COR-L47 (cell line): ENCODE measurements at regions not wholly inside any gene's neighbourhood (a gene's known extent, or its start where the extent isn't known, plus 50 kb on each side); places are given as distances from the start of the nearest gene placed in this dataset.
"Not testable (repeated sequence)": the region's sequence is repeated elsewhere in the genome, so short reads cannot be mapped to it uniquely, and the experiment has no call there.

Experiments used
- DNase-seq: peaks from one replicate; lab custom pipeline; 2025; lab: John Stamatoyannopoulos, UW

DNA sequence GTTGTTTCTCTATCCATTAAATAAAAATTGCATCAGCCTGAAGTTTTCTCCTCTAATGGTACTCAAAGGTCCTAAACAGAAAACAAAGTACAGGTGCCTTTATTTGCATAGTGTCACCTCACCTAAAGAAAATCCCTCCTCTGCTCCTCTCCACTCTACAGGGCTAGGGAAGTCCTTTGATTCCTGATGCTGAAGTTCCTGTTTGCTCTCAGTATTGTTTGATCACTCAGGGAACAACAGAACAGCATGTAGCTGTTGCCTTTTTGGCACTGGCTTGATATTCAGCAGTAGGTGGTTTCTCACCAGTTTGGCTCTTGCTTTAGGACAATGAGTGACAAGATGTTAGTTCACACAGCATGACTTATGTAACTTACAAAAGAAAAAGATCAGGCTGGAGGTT is 156.2 kb upstream of the SLC7A11 start:
- peak; percentile 94 for DNase-seq

DNA sequence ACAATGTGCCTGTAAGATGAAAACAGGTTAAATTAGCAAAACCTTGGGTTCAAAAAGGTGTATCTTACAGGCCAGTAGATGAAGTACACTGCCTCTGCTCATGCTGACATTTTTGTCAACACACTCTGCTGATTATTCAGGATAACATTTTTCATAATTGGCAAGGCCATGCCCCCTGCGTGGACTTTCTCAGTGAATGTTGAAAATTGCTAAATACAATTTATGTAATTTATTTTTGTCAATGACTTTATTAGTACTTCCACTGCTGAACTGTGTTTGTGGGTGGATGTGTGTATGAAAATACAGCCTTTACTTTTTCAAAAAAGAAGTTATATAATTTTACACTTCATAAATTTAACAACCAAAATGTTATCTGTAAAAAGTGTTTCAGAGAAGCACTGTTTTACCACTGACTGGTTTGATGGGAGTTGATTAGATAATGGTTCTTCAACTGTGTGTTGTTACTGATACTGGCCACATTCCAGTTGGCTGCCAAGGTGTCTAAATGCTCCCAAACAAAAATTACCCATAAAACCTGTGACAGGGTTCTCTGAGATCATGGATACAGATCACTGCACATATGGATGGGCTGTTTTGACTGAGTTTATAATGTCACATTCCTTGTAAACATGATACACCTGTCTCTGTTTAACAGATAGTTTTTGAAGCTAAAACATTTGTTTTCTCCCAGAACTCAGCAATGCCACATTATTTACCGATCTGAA is 151.9 kb upstream of the SLC7A11 start:
- DNase-seq, result peak; percentile 68

GRCh38 chr4:138392751-138393308 is 150.7 kb upstream of the SLC7A11 start:
- DNase-seq, result no peak

DNA sequence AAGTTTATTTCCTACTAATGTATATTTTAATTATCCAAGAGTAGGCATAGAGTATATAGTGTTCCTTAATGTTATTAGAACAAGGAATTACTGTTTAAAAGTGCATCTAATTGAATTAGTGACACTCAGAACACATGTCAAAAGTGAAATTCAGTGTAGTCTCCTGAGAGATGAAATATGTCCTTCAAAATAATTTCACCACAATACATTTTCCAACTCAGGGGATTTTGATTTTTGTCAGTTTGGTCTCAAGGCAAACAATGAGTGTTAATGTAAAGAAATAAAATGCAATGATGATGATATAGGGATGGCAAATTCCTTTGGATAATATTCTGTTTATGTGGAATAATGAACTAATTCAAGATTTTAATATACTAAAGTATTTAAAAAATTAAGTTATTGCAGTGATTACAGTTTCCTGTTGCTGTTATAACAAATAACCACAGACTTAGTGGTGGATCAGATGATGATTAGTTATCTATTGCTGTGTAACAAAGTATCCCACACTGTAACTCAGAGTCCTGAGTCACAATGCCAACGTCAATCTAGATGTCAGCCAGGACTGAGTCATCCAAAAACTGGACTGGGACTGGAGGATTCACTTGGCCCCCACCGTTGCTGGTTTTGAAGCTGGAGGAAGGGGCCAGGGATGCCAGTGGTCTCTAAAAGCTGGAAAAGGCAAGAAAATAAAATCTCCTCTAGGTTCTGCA is 148.0 kb upstream of the SLC7A11 start:
- DNase-seq, result no peak

DNA sequence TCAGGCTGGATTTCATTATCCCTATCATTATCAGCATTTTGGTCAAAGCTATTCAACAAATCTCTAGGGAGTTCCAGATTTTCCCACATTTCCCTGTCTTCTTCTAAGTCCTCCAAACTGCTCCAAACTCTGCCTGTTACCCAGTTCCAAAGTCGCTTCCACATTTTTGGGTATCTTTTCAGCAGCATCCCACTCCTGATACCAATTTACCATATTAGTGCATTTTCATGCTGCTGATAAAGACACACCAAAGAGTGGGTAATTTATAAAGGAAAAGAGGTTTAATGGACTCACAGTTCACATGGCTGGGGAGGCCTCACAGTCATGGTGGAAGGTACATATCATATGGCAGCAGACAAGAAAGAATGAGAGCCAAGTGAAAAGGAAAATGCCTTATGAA is 132.8 kb upstream of the SLC7A11 start:
- DNase-seq, result no peak

DNA sequence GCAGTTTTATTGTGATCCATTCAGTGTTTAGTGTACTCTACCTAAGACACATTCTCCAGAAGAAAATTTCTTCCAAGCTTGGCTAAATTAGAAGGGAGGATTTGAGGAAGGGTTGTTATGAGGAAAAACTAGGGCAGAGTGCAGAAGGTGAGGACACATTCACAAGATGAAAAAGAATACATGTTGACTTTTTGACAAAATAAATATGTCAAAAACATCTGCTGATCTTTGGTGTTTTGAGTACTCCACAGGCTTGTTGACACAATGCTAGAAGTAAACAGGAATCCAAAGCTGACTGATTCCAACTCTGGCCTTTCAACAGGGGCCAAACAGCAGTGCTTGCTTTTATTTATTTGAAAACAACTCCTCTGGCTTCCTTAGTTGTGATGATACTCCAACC is 125.8 kb upstream of the SLC7A11 start:
- peak; percentile 3 for DNase-seq

- not testable (repeated sequence) for DNase-seq
Observed at GRCh38 chr4:138352446-138352845, 110.3 kb upstream of the SLC7A11 start.

DNA sequence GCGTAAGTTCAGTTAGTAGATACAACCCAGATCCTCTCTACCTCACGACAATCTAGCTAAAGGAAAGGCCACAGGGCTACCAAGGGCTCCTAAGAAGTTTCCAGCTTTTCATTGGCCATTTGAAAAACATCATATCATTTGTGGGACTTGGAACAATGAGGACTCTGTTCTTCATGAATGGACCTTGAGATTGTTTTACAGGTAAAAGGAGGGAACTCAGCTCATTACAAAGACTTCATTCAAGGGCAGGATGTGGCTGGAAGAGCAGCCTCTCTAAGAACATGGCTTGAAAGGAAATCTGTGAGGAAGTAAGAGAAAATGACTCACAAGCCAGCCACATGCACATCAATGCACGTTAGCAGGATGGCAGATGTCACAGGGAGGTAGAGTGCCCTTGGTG is 105.9 kb upstream of the SLC7A11 start:
- no peak for DNase-seq

DNA sequence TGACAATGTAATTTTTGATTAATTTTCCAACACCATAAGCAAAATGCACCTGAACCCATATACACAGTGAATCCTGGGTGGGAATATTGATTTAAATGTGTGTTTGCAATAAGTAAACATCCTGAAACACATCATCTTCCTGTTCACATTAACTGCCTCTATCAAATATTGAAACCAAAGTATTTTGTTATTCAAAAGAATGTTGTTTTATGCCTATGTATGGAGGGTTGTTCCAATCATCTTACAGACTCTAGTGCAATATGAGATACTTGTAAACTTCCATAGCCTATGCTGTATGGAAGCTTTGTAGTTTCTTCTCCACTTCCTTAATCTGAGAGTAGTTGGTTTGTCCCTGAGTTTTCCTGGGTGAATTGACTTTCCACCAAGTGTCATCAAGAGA is 105.4 kb upstream of the SLC7A11 start:
- no peak for DNase-seq

GRCh38 chr4:138344851-138345250 is 102.7 kb upstream of the SLC7A11 start:
- no peak for DNase-seq

DNA sequence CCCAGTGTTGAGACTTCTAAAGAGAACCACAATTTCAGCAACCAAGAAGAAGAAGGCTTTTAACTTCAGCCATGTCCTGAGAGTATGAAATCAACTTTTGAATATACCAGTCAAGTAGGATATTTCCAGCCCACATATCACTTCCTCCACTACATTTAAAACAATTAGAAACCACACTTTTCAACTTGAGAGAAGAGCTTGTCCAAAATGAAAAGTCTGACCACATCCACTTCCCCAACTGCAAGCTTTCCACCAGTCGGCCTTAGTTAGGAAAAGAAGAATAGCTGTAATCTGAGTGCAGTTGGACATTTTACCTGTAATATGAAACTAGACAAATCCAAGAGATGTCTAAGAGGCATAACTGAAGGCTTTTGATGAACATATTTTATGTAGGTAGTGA is 101.9 kb upstream of the SLC7A11 start:
- DNase-seq, result no peak

GRCh38 chr4:138341739-138342415 is 99.7 kb upstream of the SLC7A11 start:
- DNase-seq, result no peak

DNA sequence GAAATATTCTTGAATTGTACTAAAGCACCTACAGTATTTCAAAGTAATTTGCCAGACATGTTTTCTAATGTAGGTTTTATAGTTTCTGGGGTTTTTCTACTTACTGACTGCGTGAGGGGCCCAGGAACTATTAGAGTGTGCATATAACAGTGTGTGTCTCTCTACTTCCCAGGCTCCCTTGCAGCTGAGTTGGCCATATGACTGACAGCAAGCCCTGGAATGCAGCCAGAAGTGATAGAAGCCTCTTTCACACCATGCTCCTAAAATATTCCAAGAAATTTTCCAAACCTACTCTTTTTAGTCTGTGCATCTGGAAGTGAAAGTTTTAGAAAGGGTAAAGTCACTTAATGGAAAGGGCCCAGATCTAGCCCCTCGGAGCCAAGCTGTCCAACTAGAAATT is 96.7 kb upstream of the SLC7A11 start:
- no peak for DNase-seq

GRCh38 chr4:138338222-138338621 is 96.1 kb upstream of the SLC7A11 start:
- not testable (repeated sequence) for DNase-seq

DNA sequence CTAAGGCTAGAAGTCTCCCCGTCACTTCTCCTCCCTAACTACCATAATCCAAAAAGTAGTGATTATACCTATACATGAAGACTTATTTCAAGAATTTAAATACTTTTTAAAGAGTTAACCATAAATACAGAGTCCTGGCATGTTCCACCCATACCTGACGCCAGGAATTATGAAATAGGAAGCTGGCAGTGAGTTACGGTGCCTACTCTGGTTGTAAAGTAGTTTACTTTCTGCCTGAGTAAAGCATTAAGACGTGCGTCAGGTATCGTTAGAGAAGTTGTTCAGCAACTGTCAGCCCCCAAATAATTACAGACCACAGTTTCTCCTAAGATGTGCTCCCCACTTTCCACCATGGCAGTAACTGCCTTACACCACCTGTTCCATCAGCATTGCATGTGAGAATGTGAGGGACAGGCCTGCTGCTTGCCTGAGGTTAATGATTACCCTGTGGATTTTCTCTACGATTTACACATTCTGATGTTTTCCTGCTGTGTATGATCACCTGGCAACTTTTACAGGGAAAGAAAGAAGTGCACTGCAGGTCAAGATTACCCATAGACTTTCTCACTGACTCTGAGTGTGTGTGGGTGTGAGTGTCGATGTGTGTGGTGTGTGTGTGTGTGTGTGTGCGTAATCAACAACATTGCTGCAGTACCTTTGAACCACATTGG is 92.3 kb upstream of the SLC7A11 start:
- DNase-seq, result no peak

DNA sequence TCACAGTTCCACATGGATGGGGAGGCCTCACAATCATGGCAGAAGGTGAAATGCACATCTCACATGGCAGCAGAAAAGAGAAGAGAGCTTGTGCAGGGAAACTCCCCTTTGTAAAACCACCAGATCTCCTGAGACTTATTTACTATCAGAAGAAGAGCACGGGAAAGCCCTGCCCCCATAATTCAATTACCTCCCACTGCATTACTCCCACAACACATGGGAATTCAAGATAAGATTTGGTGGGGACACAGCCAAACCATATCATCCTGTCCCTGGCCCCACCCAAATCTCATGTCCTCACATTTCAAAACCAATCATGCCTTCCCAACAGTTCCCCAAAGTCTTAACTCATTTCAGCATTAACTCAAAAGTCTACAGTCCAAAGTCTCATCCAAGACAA is 90.3 kb upstream of the SLC7A11 start:
- not testable (repeated sequence) for DNase-seq

DNA sequence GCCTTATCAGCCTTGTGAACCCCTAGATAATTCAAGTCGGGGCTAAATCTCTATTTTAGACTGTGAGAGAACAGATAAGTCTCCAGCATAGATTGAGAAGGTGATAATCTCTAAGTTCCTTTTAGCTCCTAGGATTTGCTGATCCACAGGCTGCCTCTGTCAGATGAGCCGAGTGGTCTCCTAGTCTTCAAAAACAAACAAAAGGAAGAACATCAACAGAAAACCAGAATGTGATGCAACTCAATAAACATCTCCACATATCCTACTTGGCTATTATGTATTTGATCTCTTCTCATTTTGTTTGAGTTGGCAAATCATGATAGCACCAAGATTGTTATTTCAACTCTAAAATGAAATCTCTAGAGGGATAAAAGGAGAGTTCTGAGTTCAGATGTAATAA is 88.4 kb upstream of the SLC7A11 start:
- DNase-seq, result no peak

DNA sequence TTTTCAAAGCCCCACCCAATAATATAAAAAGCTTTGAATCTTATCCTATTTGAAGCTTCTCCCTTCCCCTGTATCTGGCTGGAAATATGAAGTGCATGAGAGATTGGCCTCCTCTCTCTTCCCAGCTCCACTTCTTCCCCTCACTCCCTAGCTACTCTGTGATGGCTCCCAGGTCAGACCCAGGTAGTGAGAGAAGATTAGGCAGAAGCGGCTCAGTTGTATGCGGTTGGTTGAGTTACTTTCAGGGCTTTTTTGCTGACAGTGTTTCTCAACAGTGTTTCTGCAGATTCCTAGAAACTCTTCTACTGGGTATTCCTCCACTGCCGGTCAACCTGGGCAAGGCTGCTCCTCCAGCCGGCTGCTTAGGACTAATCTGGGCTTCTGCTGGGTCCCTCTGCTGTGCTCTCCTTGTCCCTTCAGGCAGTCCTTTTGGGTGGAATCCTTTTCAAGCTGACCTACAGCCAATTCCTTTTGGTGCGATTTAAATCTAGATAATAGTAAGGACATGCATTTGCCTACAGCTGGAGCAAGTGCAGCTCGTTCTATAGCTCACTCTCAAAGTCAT is 87.4 kb upstream of the SLC7A11 start:
- no peak for DNase-seq

DNA sequence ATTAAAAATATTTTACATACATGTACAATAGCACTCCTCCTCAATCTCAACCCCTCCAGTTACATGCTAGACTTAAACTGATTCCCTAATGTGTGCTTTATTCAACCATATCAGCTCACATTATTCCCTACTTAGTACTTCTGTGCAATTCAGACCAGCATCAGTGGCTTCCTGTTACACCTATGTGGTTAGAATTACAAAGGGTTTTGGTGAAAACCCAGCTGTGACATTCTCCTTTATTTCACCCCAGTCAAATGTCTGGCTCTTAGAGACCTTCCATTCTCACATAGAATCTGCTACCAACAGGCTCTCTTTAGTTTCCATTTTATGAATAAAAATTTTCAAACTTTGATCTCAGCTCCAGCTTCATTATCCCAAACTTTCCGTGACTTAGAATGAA is 85.2 kb upstream of the SLC7A11 start:
- DNase-seq, result no peak

GRCh38 chr4:138320831-138321230 is 78.7 kb upstream of the SLC7A11 start:
- DNase-seq, result no peak

- DNase-seq, result no peak
Observed at GRCh38 chr4:138320030-138320429, 77.9 kb upstream of the SLC7A11 start.

DNA sequence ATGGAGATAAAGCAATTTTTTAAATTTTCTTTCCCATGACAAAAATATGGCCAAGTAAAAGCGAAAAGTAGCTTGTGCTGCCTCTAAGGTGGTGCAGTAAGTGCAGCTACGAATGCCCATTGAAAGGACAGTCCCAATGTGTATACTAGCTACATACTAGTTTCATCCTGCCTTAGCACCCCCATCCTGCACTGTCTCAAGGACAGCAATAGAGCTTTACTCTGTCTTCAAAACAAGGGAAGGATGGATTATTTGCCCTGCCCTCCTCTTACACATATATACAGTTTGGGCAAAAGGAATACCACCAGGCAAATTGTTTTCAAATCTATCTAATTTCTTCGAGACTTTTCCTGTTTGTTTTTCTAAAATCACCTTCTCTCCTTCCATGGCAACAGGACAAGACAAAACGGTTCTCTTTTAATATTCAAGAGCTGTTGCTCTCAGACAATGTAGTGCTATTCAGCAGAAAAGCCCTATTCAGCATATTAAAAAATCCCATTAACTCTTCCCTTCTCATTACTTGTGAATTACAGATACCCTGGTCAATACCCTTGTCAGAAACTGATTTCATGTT is 75.1 kb upstream of the SLC7A11 start:
- no peak for DNase-seq
